Epithelial cell of proximal tubule (primary cell): ENCODE measurements at regions not wholly inside any gene's neighbourhood (a gene's known extent, or its start where the extent isn't known, plus 50 kb on each side); places are given as distances from the start of the nearest gene placed in this dataset.

ENCODE experiments used
- DNase-seq: peaks from one replicate; pipeline ENCODE4 v3.0.0-alpha.2; 2011; ENCODE audit warnings: low read depth
- H3K4me3 ChIP-seq: 2 replicates; pipeline ENCODE4 v1.5.1; 2011; ENCODE audit warnings: low read depth, mild to moderate bottlenecking, low read length
- CTCF ChIP-seq: conservative IDR thresholded peaks from 2 replicates; pipeline ENCODE4 v1.5.1; 2012; ENCODE audit warnings: low read depth, mild to moderate bottlenecking, low read length

- no peak overlapping the region for H3K4me3 ChIP-seq
- DNase-seq = no peak
- TF ChIP-seq CTCF = no peak
Observed at GRCh38 chr14:84273181-84273580, 1256.8 kb upstream of the FLRT2 start.

GRCh38 chr14:84282618-84283017 is 1247.3 kb upstream of the FLRT2 start:
- TF ChIP-seq CTCF = no peak
- no peak overlapping the region for H3K4me3 ChIP-seq
- DNase-seq = no peak

DNA sequence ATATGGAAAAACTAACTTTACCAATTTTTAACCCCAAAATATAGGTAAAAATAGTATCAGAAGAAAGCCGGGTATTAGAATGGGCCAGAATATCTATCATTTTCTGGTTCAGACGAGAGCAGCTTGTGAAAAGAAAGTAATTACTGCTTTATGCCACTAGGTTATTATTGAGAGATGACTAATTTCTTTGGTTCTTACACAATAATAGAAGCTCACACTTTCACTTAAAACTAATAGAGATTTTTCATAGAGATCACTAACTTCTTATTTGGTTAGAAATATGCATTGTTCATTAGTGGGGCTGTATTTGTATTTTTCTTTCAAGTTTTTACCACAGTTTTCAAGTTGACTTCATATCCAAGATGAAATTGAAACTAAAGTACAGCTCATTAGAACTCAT is 1241.2 kb upstream of the FLRT2 start:
- no peak for TF ChIP-seq CTCF
- no peak for DNase-seq
- H3K4me3 ChIP-seq = no peak overlapping the region

DNA sequence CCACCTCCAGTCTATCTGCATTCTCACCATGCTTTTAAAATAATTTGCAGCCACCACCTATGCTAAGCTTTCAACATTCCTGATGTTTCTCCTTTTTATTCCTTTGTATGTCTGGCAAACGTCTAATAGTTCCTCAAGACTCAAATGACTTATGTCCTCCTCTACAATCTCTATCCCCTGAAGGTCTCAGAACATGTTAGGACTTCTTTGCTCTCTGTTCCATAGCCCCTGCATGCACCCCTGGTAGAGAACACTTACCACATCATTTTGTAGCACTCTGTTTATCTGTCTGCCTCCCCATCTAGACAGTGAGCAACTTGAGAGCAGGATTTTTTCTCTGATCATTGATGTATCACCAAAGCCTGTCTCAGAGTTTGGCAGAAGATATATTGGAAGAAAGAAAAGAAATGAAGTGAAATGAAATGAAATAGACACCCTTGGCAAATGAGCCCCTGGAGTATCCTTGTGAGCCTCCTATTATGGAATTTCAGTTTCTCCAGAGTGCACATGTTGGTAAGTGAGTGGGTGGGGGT is 1231.2 kb upstream of the FLRT2 start:
- no peak overlapping the region for H3K4me3 ChIP-seq
- no peak for DNase-seq
- no peak for TF ChIP-seq CTCF

DNA sequence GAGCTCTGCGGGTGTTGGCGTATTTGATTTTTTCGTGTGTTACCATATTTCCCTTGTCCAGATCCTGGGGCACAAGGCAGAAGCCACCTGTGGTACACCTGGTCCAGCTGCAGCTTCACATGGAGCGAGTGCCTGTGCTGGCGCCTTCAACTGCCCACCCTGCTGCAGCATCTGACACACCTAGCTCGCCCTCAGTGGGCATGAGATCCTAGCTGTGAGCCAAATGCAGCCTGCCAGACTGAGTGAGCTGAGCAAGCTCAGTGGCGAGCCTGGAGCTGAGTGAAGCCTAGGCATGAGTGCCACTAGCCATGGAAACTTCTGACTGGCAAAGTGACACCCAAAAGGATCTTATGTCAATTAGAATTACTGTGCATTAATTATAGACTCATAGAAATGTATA is 1226.8 kb upstream of the FLRT2 start:
- DNase-seq = no peak
- TF ChIP-seq CTCF = no peak
- H3K4me3 ChIP-seq = no peak overlapping the region

- no peak for TF ChIP-seq CTCF
- no peak overlapping the region for H3K4me3 ChIP-seq
- DNase-seq = no peak
Observed at GRCh38 chr14:84312551-84312950, 1217.4 kb upstream of the FLRT2 start.

DNA sequence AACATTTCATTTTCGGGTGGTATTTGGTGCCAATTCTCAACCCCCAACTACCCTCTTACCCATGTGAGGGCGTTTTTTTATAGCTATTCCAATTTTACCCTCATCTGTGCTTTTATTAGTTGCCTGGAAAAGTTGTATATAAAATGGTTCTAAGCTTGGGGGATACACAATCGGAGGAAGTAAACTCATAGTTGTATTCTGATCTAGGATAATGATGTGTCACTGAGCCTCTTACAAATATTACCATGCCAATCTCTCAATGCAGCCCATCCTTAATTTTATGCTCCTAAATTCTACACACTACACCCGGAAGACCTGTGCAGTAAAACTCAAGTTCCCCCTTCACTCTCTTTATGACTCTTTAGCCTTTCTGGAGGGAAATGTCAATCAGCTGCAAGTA is 1206.5 kb upstream of the FLRT2 start:
- no peak for TF ChIP-seq CTCF
- DNase-seq = no peak
- no peak overlapping the region for H3K4me3 ChIP-seq
